Thyroid gland (tissue), 4 donors: ENCODE measurements at regions not wholly inside any gene's neighbourhood (a gene's known extent, or its start where the extent isn't known, plus 50 kb on each side); places are given as distances from the start of the nearest gene placed in this dataset.

Experiments used
- POLR2A ChIP-seq, 2 donors: fragments of 450-650 bp; IDR thresholded peaks; one replicate each; pipeline ENCODE4 v1.6.1; 2017; ENCODE audit warnings: antibody characterized with exemption in 2 of 2, mild to moderate bottlenecking in 2 of 2, moderate library complexity in 1 of 2
- TF ChIP-seq, protein P1 (sequence below), 6 experiments: fragments of 200-600 bp in 3 of 6; fragments of 450-650 bp in 3 of 6; sonication (generic) in 3 of 6; IDR thresholded peaks; one replicate each; pipeline ENCODE4 v1.5.1; 2016 to 2019; ENCODE audit warnings: antibody characterized with exemption in 6 of 6, mild to moderate bottlenecking in 2 of 6, inconsistent platforms in 1 of 6, moderate library complexity in 1 of 6

GRCh38 chr4:14478504-14478903 is 523.8 kb upstream of the CPEB2 start:
- TF ChIP-seq, protein P1, sequence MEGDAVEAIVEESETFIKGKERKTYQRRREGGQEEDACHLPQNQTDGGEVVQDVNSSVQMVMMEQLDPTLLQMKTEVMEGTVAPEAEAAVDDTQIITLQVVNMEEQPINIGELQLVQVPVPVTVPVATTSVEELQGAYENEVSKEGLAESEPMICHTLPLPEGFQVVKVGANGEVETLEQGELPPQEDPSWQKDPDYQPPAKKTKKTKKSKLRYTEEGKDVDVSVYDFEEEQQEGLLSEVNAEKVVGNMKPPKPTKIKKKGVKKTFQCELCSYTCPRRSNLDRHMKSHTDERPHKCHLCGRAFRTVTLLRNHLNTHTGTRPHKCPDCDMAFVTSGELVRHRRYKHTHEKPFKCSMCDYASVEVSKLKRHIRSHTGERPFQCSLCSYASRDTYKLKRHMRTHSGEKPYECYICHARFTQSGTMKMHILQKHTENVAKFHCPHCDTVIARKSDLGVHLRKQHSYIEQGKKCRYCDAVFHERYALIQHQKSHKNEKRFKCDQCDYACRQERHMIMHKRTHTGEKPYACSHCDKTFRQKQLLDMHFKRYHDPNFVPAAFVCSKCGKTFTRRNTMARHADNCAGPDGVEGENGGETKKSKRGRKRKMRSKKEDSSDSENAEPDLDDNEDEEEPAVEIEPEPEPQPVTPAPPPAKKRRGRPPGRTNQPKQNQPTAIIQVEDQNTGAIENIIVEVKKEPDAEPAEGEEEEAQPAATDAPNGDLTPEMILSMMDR (IDR thresholded peaks at IDR 0.05): no peak
- no peak for TF ChIP-seq POLR2A (IDR thresholded peaks at IDR 0.05)
